DND-41 (cell line): ENCODE measurements at regions not wholly inside any gene's neighbourhood (a gene's known extent, or its start where the extent isn't known, plus 50 kb on each side); places are given as distances from the start of the nearest gene placed in this dataset.

Source experiments
- EZH2 ChIP-seq: IDR thresholded peaks from 3 replicates; pipeline ENCODE4 v1.6.1; 2012; ENCODE audit warnings: borderline replicate concordance, low read depth, mild to moderate bottlenecking, moderate library complexity, low read length, inconsistent platforms; ENCODE audit not compliant: severe bottlenecking
- TF ChIP-seq, protein P1 (sequence below): IDR thresholded peaks from 2 replicates; pipeline ENCODE4 v1.5.1; 2012; ENCODE audit warnings: borderline replicate concordance, low read length, moderate library complexity, mild to moderate bottlenecking; ENCODE audit not compliant: poor library complexity, severe bottlenecking; ENCODE audit errors: extremely low read depth

DNA sequence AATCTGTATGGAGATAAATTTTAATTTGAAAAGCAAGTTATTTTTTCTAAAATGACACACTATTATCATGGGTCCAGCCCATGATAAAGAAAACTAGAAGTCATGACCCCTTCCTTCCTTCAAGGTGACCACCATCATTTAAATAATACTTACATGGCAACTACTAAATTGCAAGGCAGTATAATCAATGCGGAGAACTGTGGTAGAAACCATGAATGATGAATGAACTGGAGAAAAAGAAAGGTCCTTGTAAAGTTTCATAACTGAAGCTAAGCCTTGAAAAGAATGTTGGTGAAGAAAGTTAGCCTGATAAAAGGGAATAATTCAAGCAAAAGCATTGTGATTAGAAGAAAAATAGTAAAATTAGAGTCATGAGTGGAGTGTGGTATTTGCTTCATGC lies 222.9 kb upstream of the TBC1D5 start:
- no peak for TF ChIP-seq EZH2
- TF ChIP-seq, protein P1, sequence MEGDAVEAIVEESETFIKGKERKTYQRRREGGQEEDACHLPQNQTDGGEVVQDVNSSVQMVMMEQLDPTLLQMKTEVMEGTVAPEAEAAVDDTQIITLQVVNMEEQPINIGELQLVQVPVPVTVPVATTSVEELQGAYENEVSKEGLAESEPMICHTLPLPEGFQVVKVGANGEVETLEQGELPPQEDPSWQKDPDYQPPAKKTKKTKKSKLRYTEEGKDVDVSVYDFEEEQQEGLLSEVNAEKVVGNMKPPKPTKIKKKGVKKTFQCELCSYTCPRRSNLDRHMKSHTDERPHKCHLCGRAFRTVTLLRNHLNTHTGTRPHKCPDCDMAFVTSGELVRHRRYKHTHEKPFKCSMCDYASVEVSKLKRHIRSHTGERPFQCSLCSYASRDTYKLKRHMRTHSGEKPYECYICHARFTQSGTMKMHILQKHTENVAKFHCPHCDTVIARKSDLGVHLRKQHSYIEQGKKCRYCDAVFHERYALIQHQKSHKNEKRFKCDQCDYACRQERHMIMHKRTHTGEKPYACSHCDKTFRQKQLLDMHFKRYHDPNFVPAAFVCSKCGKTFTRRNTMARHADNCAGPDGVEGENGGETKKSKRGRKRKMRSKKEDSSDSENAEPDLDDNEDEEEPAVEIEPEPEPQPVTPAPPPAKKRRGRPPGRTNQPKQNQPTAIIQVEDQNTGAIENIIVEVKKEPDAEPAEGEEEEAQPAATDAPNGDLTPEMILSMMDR: no peak
